GM19452 (cell line): ENCODE measurements at regions not wholly inside any gene's neighbourhood (a gene's known extent, or its start where the extent isn't known, plus 50 kb on each side); places are given as distances from the start of the nearest gene placed in this dataset.
"Not testable (repeated sequence)": the region's sequence is repeated elsewhere in the genome, so short reads cannot be mapped to it uniquely, and the experiment has no call there.

ENCODE experiments used
- ATAC-seq: cut with Tn5 transposase; IDR thresholded peaks from one replicate; pipeline ENCODE4 v1.9.1; 2021; ENCODE audit not compliant: unreplicated experiment

- ATAC-seq, result no peak
Measured at GRCh38 chr4:188911199-188911598, 772.0 kb downstream of the TRIML1 start.

- ATAC-seq, result no peak
Measured at GRCh38 chr4:188911707-188912106, 772.5 kb downstream of the TRIML1 start.

GRCh38 chr4:188915175-188915574 lies 775.9 kb downstream of the TRIML1 start:
- no peak for ATAC-seq

GRCh38 chr4:188918787-188919186 lies 779.5 kb downstream of the TRIML1 start:
- ATAC-seq, result no peak

- ATAC-seq, result no peak
Measured at GRCh38 chr4:188930822-188931221, 791.6 kb downstream of the TRIML1 start.

GRCh38 chr4:188934320-188934962 lies 795.2 kb downstream of the TRIML1 start:
- no peak for ATAC-seq

GRCh38 chr4:188941524-188942119 lies 802.4 kb downstream of the TRIML1 start:
- ATAC-seq, result no peak

GRCh38 chr4:188942606-188943005 lies 803.4 kb downstream of the TRIML1 start:
- ATAC-seq, result no peak

GRCh38 chr4:188949596-188949995 lies 810.4 kb downstream of the TRIML1 start:
- ATAC-seq, result no peak

GRCh38 chr4:188955066-188955465 lies 815.8 kb downstream of the TRIML1 start:
- ATAC-seq, result no peak

- ATAC-seq, result no peak
Measured at GRCh38 chr4:188956566-188956965, 817.3 kb downstream of the TRIML1 start.

- ATAC-seq, result no peak
Measured at GRCh38 chr4:188958346-188958745, 819.1 kb downstream of the TRIML1 start.

GRCh38 chr4:188959424-188959823 lies 820.2 kb downstream of the TRIML1 start:
- ATAC-seq, result no peak

- ATAC-seq, result no peak
Measured at GRCh38 chr4:188960411-188961093, 821.3 kb downstream of the TRIML1 start.

GRCh38 chr4:188971125-188971524 lies 831.9 kb downstream of the TRIML1 start:
- ATAC-seq, result no peak

- ATAC-seq, result no peak
Measured at GRCh38 chr4:188975271-188975670, 836.0 kb downstream of the TRIML1 start.

GRCh38 chr4:188976644-188977115 lies 837.4 kb downstream of the TRIML1 start:
- no peak for ATAC-seq

- ATAC-seq, result not testable (repeated sequence)
Measured at GRCh38 chr4:188977232-188977631, 838.0 kb downstream of the TRIML1 start.

GRCh38 chr4:188984518-188984917 lies 845.3 kb downstream of the TRIML1 start:
- ATAC-seq, result no peak

- ATAC-seq, result no peak
Measured at GRCh38 chr4:188986271-188986689, 847.0 kb downstream of the TRIML1 start.

GRCh38 chr4:188987011-188987410 lies 847.8 kb downstream of the TRIML1 start:
- ATAC-seq, result no peak

- ATAC-seq, result no peak
Measured at GRCh38 chr4:188988131-188988530, 848.9 kb downstream of the TRIML1 start.
